CD14-positive monocyte (primary cell): ENCODE measurements at regions not wholly inside any gene's neighbourhood (a gene's known extent, or its start where the extent isn't known, plus 50 kb on each side); places are given as distances from the start of the nearest gene placed in this dataset.

ENCODE experiments used
- DNase-seq, 3 donors: peaks; one replicate each; pipeline ENCODE4 v3.0.0-alpha.2; 2011 to 2022
- H2AFZ ChIP-seq: 2 replicates; pipeline ENCODE4 v1.6.0; 2012; ENCODE audit warnings: mild to moderate bottlenecking, low read depth, low read length, inconsistent platforms; ENCODE audit not compliant: insufficient read depth, poor library complexity, severe bottlenecking
- H3K27ac ChIP-seq, 2 donors: 1 replicate in 1 of 2; 2 replicates in 1 of 2; pipeline ENCODE4 v1.5.1; 2012 to 2013; ENCODE audit warnings: low read length in 2 of 2, control low read depth in 1 of 2, inconsistent platforms in 1 of 2, low read depth in 1 of 2, mild to moderate bottlenecking in 1 of 2
- H3K27me3 ChIP-seq, 2 donors: one replicate each; pipeline versions ENCODE4 v1.6.0 to v1.6.1; 2011 to 2013; ENCODE audit warnings: low read length in 2 of 2; ENCODE audit not compliant: control insufficient read depth in 2 of 2, insufficient read depth in 2 of 2
- H3K36me3 ChIP-seq, 2 donors: replicated peaks in 1 of 2; 1 replicate in 1 of 2; 2 replicates in 1 of 2; pipeline versions ENCODE4 v1.5.1 to v1.6.1; 2012 to 2013; ENCODE audit warnings: low read length in 2 of 2, control low read depth in 1 of 2, inconsistent platforms in 1 of 2, mild to moderate bottlenecking in 1 of 2; ENCODE audit not compliant: insufficient read depth in 2 of 2, control insufficient read depth in 1 of 2
- H3K4me1 ChIP-seq, 2 donors: 1 replicate in 1 of 2; 2 replicates in 1 of 2; pipeline versions ENCODE4 v1.5.1 to v1.6.1; 2012 to 2013; ENCODE audit warnings: low read length in 2 of 2, control low read depth in 1 of 2, inconsistent platforms in 1 of 2, mild to moderate bottlenecking in 1 of 2, moderate library complexity in 1 of 2; ENCODE audit not compliant: insufficient read depth in 2 of 2, control insufficient read depth in 1 of 2
- H3K4me2 ChIP-seq: replicated peaks from 2 replicates; pipeline ENCODE3; 2012; ENCODE audit warnings: low read length, moderate library complexity, mild to moderate bottlenecking; ENCODE audit not compliant: poor library complexity, severe bottlenecking; ENCODE audit errors: extremely low read depth
- H3K4me3 ChIP-seq, 3 experiments: fragments of 200-600 bp in 1 of 3; sonication (generic) in 1 of 3; replicated peaks in 1 of 3; 1 replicate in 2 of 3; 2 replicates in 1 of 3; pipeline ENCODE4 v1.5.1; 2011 to 2013; ENCODE audit warnings: low read length in 3 of 3, mild to moderate bottlenecking in 3 of 3, control low read depth in 2 of 3, low read depth in 2 of 3, inconsistent platforms in 1 of 3, moderate library complexity in 1 of 3
- H3K79me2 ChIP-seq: 2 replicates; pipeline ENCODE4 v1.6.0; 2012; ENCODE audit warnings: mild to moderate bottlenecking, control low read depth, inconsistent platforms, low read length, moderate library complexity; ENCODE audit not compliant: insufficient read depth
- H3K9ac ChIP-seq: 2 replicates; pipeline ENCODE4 v1.6.0; 2017; ENCODE audit warnings: low read length, mild to moderate bottlenecking; ENCODE audit not compliant: insufficient read depth, poor library complexity, severe bottlenecking
- H3K9me3 ChIP-seq, 2 donors: replicated peaks in 1 of 2; 1 replicate in 1 of 2; 2 replicates in 1 of 2; pipeline versions ENCODE4 v1.5.1 to v1.6.1; 2012 to 2013; ENCODE audit warnings: low read length in 2 of 2, control low read depth in 1 of 2; ENCODE audit not compliant: control insufficient read depth in 1 of 2, insufficient read depth in 1 of 2
- H4K20me1 ChIP-seq: 2 replicates; pipeline ENCODE4 v1.6.0; 2012; ENCODE audit warnings: mild to moderate bottlenecking, low read length, control low read depth, moderate library complexity; ENCODE audit not compliant: insufficient read depth
- H3K27ac Mint-ChIP-seq, 7 donors: one replicate each; pipeline ENCODE4 v1.8.0; 2020; ENCODE audit warnings: mild to moderate bottlenecking in 7 of 7, mixed read lengths in 7 of 7, moderate library complexity in 6 of 7, inconsistent platforms in 2 of 7
- H3K27me3 Mint-ChIP-seq, 3 donors: one replicate each; pipeline ENCODE4 v1.8.0; 2021 to 2022; ENCODE audit warnings: low read depth in 3 of 3, mild to moderate bottlenecking in 3 of 3, mixed read lengths in 3 of 3, moderate library complexity in 3 of 3, inconsistent platforms in 1 of 3
- H3K36me3 Mint-ChIP-seq, 2 donors: one replicate each; pipeline ENCODE4 v1.8.0; 2020; ENCODE audit warnings: mixed read lengths in 2 of 2, inconsistent platforms in 1 of 2, mild to moderate bottlenecking in 1 of 2
- H3K4me1 Mint-ChIP-seq: one replicate; pipeline ENCODE4 v1.8.0; 2020; ENCODE audit warnings: mild to moderate bottlenecking, mixed read lengths
- H3K4me3 Mint-ChIP-seq, 2 donors: one replicate each; pipeline ENCODE4 v1.8.0; 2020; ENCODE audit warnings: mild to moderate bottlenecking in 2 of 2, mixed read lengths in 2 of 2, moderate library complexity in 1 of 2
- H3K9me3 Mint-ChIP-seq, 7 donors: one replicate each; pipeline ENCODE4 v1.8.0; 2020 to 2022; ENCODE audit warnings: mixed read lengths in 7 of 7, mild to moderate bottlenecking in 6 of 7, moderate library complexity in 6 of 7, inconsistent platforms in 2 of 7
- WGBS: methylation state at CpG from one replicate; pipeline ENCODE4 v1.1.5; 2013; ENCODE audit warnings: missing lambda C conversion rate; ENCODE audit not compliant: insufficient coverage; 5-methylcytosine and 5-hydroxymethylcytosine counted together
- intact Hi-C, 2 donors: fragments of 100-400 bp; cut with micrococcal nuclease; formaldehyde crosslinking; loops; one replicate each; pipeline versions ENCODE4 v1.15.0 to v1.15.1; 2023
- TF ChIP-seq, protein P1 (sequence below): fragments of 200-600 bp; IDR thresholded peaks from one replicate; pipeline ENCODE4 v1.8.0; 2022; ENCODE audit warnings: antibody characterized with exemption, mild to moderate bottlenecking

DNA sequence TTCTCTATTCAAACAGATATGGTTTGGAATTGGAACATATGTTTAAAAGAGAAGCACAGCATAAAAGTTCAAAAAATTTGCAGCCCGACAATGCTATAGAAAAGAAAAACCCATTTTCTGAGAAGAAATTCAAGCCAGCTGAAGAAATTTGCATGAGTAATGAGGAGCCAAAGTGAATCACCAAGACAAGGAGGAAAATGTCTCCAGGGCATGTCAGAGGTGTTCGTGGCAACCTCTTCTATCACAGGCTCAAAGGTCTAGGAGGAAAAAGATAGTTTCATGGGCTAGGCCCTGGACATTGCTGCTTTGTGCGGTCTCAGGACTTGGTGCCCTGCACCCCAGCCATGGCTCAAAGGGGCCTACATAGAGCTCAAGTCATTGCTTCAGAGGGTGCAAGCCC lies 134.8 kb upstream of the ADAMTS16 start:
- Mint-ChIP-seq H3K27me3 (no peaks in the 10 kb centered on the region), H3K9me3 (peaks cover 0 to 8% (median 2%) of the 10 kb centered on the region in 7 donors), H3K4me1 (no peaks in the 10 kb centered on the region), H3K4me3 (no peak overlapping the region), H3K27ac (no peak overlapping the region), H3K36me3 (no peaks in the 10 kb centered on the region)
- H2AFZ ChIP-seq: no peak overlapping the region
- no peaks in the 10 kb centered on the region for H4K20me1 ChIP-seq
- H3K9me3 ChIP-seq: no peaks in the 10 kb centered on the region
- H3K9ac ChIP-seq: no peak overlapping the region
- intact Hi-C loops: no loop called here
- no peaks in the 10 kb centered on the region for H3K27me3 ChIP-seq
- no peak for DNase-seq
- TF ChIP-seq, protein P1, sequence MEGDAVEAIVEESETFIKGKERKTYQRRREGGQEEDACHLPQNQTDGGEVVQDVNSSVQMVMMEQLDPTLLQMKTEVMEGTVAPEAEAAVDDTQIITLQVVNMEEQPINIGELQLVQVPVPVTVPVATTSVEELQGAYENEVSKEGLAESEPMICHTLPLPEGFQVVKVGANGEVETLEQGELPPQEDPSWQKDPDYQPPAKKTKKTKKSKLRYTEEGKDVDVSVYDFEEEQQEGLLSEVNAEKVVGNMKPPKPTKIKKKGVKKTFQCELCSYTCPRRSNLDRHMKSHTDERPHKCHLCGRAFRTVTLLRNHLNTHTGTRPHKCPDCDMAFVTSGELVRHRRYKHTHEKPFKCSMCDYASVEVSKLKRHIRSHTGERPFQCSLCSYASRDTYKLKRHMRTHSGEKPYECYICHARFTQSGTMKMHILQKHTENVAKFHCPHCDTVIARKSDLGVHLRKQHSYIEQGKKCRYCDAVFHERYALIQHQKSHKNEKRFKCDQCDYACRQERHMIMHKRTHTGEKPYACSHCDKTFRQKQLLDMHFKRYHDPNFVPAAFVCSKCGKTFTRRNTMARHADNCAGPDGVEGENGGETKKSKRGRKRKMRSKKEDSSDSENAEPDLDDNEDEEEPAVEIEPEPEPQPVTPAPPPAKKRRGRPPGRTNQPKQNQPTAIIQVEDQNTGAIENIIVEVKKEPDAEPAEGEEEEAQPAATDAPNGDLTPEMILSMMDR: no peak
- no peaks in the 10 kb centered on the region for H3K4me1 ChIP-seq
- no peaks in the 10 kb centered on the region for H3K79me2 ChIP-seq
- no peak overlapping the region for H3K4me3 ChIP-seq
- H3K27ac ChIP-seq: no peak overlapping the region
- 81% methylated on average over 3 of the region's 3 CpGs for WGBS
- no peak overlapping the region for H3K4me2 ChIP-seq
- no peaks in the 10 kb centered on the region for H3K36me3 ChIP-seq

DNA sequence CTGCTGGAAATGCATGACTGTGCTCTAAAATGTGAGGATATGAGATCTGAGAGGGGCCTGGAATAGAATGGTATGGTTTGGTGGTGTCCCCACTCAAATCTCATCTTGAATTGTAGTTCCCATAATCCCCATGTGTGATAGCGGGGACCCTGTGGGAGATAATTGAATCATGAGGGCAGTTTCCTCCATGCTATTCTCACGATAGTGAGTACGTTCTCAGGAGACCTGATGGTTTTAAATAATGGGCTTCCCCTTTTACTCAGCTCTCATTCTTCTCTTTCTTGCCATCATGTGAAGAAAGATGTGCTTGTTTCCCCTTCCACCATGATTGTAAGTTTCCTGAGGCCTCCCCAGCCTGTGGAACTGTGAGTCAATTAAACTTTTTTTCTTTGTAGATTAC lies 133.6 kb upstream of the ADAMTS16 start:
- no peaks in the 10 kb centered on the region for H3K4me1 Mint-ChIP-seq
- no peak overlapping the region for H3K27ac ChIP-seq
- H3K27me3 Mint-ChIP-seq: no peaks in the 10 kb centered on the region
- H3K36me3 Mint-ChIP-seq: no peaks in the 10 kb centered on the region
- H3K4me3 Mint-ChIP-seq: no peak overlapping the region
- TF ChIP-seq, protein P1: no peak
- H3K27ac Mint-ChIP-seq: no peak overlapping the region
- intact Hi-C loops: no loop called here
- no peaks in the 10 kb centered on the region for H4K20me1 ChIP-seq
- no peak overlapping the region for H3K4me3 ChIP-seq
- no peak overlapping the region for H3K9ac ChIP-seq
- no CpG with 5 or more reads among the region's 3 CpGs for WGBS
- H3K4me1 ChIP-seq: no peaks in the 10 kb centered on the region
- H3K4me2 ChIP-seq: no peak overlapping the region
- H3K27me3 ChIP-seq: no peaks in the 10 kb centered on the region
- no peaks in the 10 kb centered on the region for H3K9me3 ChIP-seq
- no peak overlapping the region for H2AFZ ChIP-seq
- no peak for DNase-seq
- H3K79me2 ChIP-seq: no peaks in the 10 kb centered on the region
- peaks cover 0 to 8% (median 1%) of the 10 kb centered on the region in 7 donors for H3K9me3 Mint-ChIP-seq
- no peaks in the 10 kb centered on the region for H3K36me3 ChIP-seq
